ENCODE measurements at regions not wholly inside any gene's neighbourhood (a gene's known extent, or its start where the extent isn't known, plus 50 kb on each side); places are given as distances from the start of the nearest gene placed in this dataset.
"Not testable (repeated sequence)": the region's sequence is repeated elsewhere in the genome, so short reads cannot be mapped to it uniquely, and the experiment has no call there.

- Mint-ChIP-seq H3K27ac (no peak overlapping the region), H3K36me3 (ENCODE audit: insufficient read depth) (no peaks in the 10 kb centered on the region), H3K27me3 (no peaks in the 10 kb centered on the region), H3K9me3 (ENCODE audit: low read depth) (peaks cover 8% of the 10 kb centered on the region), H3K4me1 (ENCODE audit: low read depth) (peaks cover 29% of the 10 kb centered on the region), H3K4me3 (ENCODE audit: low read depth) (no peak overlapping the region)
- no peak for DNase-seq (ENCODE audit: low spot score, unreplicated experiment)
- no peak for TF ChIP-seq CTCF (IDR thresholded peaks at IDR 0.05; ENCODE audit: unreplicated experiment)
These were observed 65.2 kb upstream of the CRIM1 start for GRCh38 chr2:36290306-36290856.

GRCh38 chr2:36289731-36290130, 65.8 kb upstream of the CRIM1 start:
- peaks cover 10% of the 10 kb centered on the region for H3K9me3 Mint-ChIP-seq (ENCODE audit: low read depth)
- no peak overlapping the region for H3K27ac Mint-ChIP-seq
- no peaks in the 10 kb centered on the region for H3K27me3 Mint-ChIP-seq
- no peaks in the 10 kb centered on the region for H3K36me3 Mint-ChIP-seq (ENCODE audit: insufficient read depth)
- no peak for TF ChIP-seq CTCF (IDR thresholded peaks at IDR 0.05; ENCODE audit: unreplicated experiment)
- DNase-seq (ENCODE audit: low spot score, unreplicated experiment) = no peak
- H3K4me3 Mint-ChIP-seq (ENCODE audit: low read depth) = no peak overlapping the region
- H3K4me1 Mint-ChIP-seq (ENCODE audit: low read depth) = peaks cover 28% of the 10 kb centered on the region

GRCh38 chr2:36287363-36288275, 68.0 kb upstream of the CRIM1 start:
- Mint-ChIP-seq H3K4me1 (ENCODE audit: low read depth) (peaks cover 15% of the 10 kb centered on the region), H3K27ac (no peak overlapping the region), H3K9me3 (ENCODE audit: low read depth) (peaks cover 17% of the 10 kb centered on the region), H3K4me3 (ENCODE audit: low read depth) (no peak overlapping the region), H3K36me3 (ENCODE audit: insufficient read depth) (no peaks in the 10 kb centered on the region), H3K27me3 (no peaks in the 10 kb centered on the region)
- no peak for TF ChIP-seq CTCF (IDR thresholded peaks at IDR 0.05; ENCODE audit: unreplicated experiment)
- no peak for DNase-seq (ENCODE audit: low spot score, unreplicated experiment)

GRCh38 chr2:36279506-36279905, 76.1 kb upstream of the CRIM1 start:
- H3K36me3 Mint-ChIP-seq (ENCODE audit: insufficient read depth); DNase-seq (ENCODE audit: low spot score, unreplicated experiment); H3K27ac Mint-ChIP-seq; H3K27me3 Mint-ChIP-seq; H3K4me1 Mint-ChIP-seq (ENCODE audit: low read depth); H3K4me3 Mint-ChIP-seq (ENCODE audit: low read depth): not testable (repeated sequence)
- peaks cover 34% of the 10 kb centered on the region for H3K9me3 Mint-ChIP-seq (ENCODE audit: low read depth)

GRCh38 chr2:36277881-36278523, 77.6 kb upstream of the CRIM1 start:
- Mint-ChIP-seq H3K36me3 (ENCODE audit: insufficient read depth) (peaks cover 4% of the 10 kb centered on the region), H3K27me3 (no peaks in the 10 kb centered on the region), H3K27ac (no peak overlapping the region), H3K4me1 (ENCODE audit: low read depth) (no peaks in the 10 kb centered on the region), H3K9me3 (ENCODE audit: low read depth) (peaks cover 29% of the 10 kb centered on the region), H3K4me3 (ENCODE audit: low read depth) (no peak overlapping the region)
- TF ChIP-seq CTCF (IDR thresholded peaks at IDR 0.05; ENCODE audit: unreplicated experiment) = no peak
- no peak for DNase-seq (ENCODE audit: low spot score, unreplicated experiment)
